ENCODE measurements at regions not wholly inside any gene's neighbourhood (a gene's known extent, or its start where the extent isn't known, plus 50 kb on each side); places are given as distances from the start of the nearest gene placed in this dataset.
"Not testable (repeated sequence)": the region's sequence is repeated elsewhere in the genome, so short reads cannot be mapped to it uniquely, and the experiment has no call there.

DNA sequence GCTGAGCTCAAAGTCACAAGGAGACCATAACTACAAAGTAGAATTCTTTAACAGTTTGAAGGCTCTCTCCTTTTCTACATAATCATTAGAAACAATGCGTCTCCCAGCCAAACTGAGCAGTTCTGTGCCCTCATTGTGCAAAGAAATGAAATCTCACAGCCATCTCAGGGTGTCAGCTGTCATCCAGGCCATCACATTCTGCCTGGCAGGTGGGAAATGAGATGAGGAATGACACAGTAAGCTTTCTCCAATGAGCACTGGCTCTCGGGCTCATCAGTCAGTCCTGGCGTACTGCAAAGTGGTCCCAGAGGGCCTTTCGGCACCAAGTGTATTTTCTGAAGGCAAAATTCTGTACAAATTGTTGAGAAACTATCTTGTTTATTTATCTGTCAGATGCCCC lies 306.5 kb downstream of the KCTD12 start:
- Histone ChIP-seq H4K91ac (ENCODE audit: low read depth, low read length) (no peak overlapping the region), H3K14ac (ENCODE audit: low read length) (no peak overlapping the region), H3K4ac (ENCODE audit: low read depth, low read length) (no peak overlapping the region), H3K4me1 (ENCODE audit: control insufficient read depth in 1 of 2, insufficient read depth in 2 of 2, low read length in 2 of 2) (no peaks in the 10 kb centered on the region), H2BK120ac (ENCODE audit: insufficient read depth, low read length, poor library complexity) (no peak overlapping the region), H3K79me1 (ENCODE audit: low read length) (no peaks in the 10 kb centered on the region), H3K18ac (ENCODE audit: low read length) (no peak overlapping the region), H2BK12ac (ENCODE audit: low read length) (no peak overlapping the region), H3K27me3 (ENCODE audit: insufficient read depth, low read length) (no peaks in the 10 kb centered on the region), H3K79me2 (ENCODE audit: control insufficient read depth, insufficient read depth, low read length, poor library complexity) (no peaks in the 10 kb centered on the region), H3K4me3 (ENCODE audit: low read depth, low read length) (no peak overlapping the region), H2AFZ (ENCODE audit: insufficient read depth, low read length, poor library complexity) (no peak overlapping the region), H4K8ac (ENCODE audit: low read depth, low read length) (no peak overlapping the region), H2BK5ac (ENCODE audit: low read depth, low read length, poor library complexity) (no peak overlapping the region), H3K4me2 (ENCODE audit: low read length) (no peak overlapping the region), H4K12ac (ENCODE audit: low read depth, low read length) (no peak overlapping the region), H3K9me3 (ENCODE audit: insufficient read depth, low read depth, low read length) (peaks cover 3% of the 10 kb centered on the region), H3K9ac (ENCODE audit: low read length) (no peak overlapping the region), H2AK5ac (ENCODE audit: low read length) (no peak overlapping the region), H3K36me3 (ENCODE audit: control insufficient read depth in 1 of 2, insufficient read depth in 2 of 2, low read length in 2 of 2) (no peaks in the 10 kb centered on the region), H3K27ac (ENCODE audit: low read depth, low read length) (no peak overlapping the region), H3K23ac (ENCODE audit: low read length) (no peak overlapping the region)
- DNase-seq: no peak
- WGBS (ENCODE audit: extremely low coverage, insufficient coverage, insufficient read length): no CpG with 5 or more reads among the region's 4 CpGs

DNA sequence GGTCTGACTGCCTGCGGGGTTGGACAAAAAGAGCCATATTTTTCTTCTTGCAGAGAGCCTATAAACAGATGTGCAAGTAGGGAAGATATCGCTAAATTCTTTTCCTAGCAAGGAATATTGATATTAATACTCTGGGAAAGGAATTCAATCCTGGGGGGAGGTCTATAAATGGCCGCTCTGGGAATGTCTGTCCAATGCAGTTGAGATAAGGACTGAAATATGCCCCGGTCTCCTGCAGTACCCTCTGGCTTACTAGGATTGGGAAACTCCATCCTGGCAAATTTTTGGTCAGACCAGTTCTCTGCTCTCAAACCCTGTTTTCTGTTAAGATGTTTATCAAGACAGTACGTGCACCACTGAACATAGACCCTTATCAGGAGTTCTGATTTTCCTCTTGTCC lies 310.6 kb downstream of the KCTD12 start:
- not testable (repeated sequence) for H3K14ac ChIP-seq (ENCODE audit: low read length); H3K9me3 ChIP-seq (ENCODE audit: insufficient read depth, low read depth, low read length); H3K18ac ChIP-seq (ENCODE audit: low read length); H3K4ac ChIP-seq (ENCODE audit: low read depth, low read length); H2BK12ac ChIP-seq (ENCODE audit: low read length); H3K36me3 ChIP-seq (ENCODE audit: control insufficient read depth in 1 of 2, insufficient read depth in 2 of 2, low read length in 2 of 2); H3K79me2 ChIP-seq (ENCODE audit: control insufficient read depth, insufficient read depth, low read length, poor library complexity); H2AFZ ChIP-seq (ENCODE audit: insufficient read depth, low read length, poor library complexity); H3K23ac ChIP-seq (ENCODE audit: low read length); H4K8ac ChIP-seq (ENCODE audit: low read depth, low read length); H3K4me2 ChIP-seq (ENCODE audit: low read length); H3K4me3 ChIP-seq (ENCODE audit: low read depth, low read length); H3K27ac ChIP-seq (ENCODE audit: low read depth, low read length); H3K4me1 ChIP-seq (ENCODE audit: control insufficient read depth in 1 of 2, insufficient read depth in 2 of 2, low read length in 2 of 2); H3K27me3 ChIP-seq (ENCODE audit: insufficient read depth, low read length); H4K91ac ChIP-seq (ENCODE audit: low read depth, low read length); H3K9ac ChIP-seq (ENCODE audit: low read length); H2AK5ac ChIP-seq (ENCODE audit: low read length); H2BK120ac ChIP-seq (ENCODE audit: insufficient read depth, low read length, poor library complexity); H3K79me1 ChIP-seq (ENCODE audit: low read length); H4K12ac ChIP-seq (ENCODE audit: low read depth, low read length); H2BK5ac ChIP-seq (ENCODE audit: low read depth, low read length, poor library complexity)
- WGBS (ENCODE audit: extremely low coverage, insufficient coverage, insufficient read length): no CpG with 5 or more reads among the region's 5 CpGs
- DNase-seq: peak in 1 of 2 donors; percentile 6

DNA sequence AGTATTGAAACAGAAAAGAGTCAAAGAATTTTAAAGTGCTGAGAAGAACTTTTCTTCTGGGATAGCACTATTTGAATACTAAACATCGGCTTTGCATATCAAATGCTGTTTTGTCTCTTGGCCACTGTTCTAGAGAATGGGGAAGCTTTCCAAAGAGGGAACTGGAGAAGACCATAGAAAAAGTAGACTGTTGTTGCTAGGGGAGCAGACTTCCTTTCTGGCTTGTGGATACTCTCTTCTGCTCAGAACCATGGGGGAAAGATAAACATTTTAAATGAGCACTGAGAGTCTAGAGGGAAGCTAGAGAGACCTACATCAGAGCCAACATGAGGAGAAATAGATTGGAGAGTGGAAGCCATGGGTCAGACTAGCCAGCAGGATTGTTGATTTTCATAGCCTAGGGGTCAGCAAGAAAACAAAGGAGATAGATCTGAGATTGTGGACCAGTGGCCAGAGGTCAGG lies 315.7 kb downstream of the KCTD12 start:
- Histone ChIP-seq H3K27ac (ENCODE audit: low read depth, low read length) (peak overlapping the region; percentile 40), H3K4me2 (ENCODE audit: low read length) (no peak overlapping the region), H2AFZ (ENCODE audit: insufficient read depth, low read length, poor library complexity) (no peak overlapping the region), H3K18ac (ENCODE audit: low read length) (no peak overlapping the region), H2BK5ac (ENCODE audit: low read depth, low read length, poor library complexity) (peak overlapping the region; percentile 21), H3K9me3 (ENCODE audit: insufficient read depth, low read depth, low read length) (no peaks in the 10 kb centered on the region), H2BK12ac (ENCODE audit: low read length) (peak overlapping the region; percentile 39), H4K12ac (ENCODE audit: low read depth, low read length) (no peak overlapping the region), H3K4me1 (ENCODE audit: control insufficient read depth in 1 of 2, insufficient read depth in 2 of 2, low read length in 2 of 2) (peaks cover 2 to 6% of the 10 kb centered on the region in 2 experiments), H3K4me3 (ENCODE audit: low read depth, low read length) (no peak overlapping the region), H3K79me1 (ENCODE audit: low read length) (peaks cover 2% of the 10 kb centered on the region), H3K79me2 (ENCODE audit: control insufficient read depth, insufficient read depth, low read length, poor library complexity) (no peaks in the 10 kb centered on the region), H3K23ac (ENCODE audit: low read length) (no peak overlapping the region), H4K91ac (ENCODE audit: low read depth, low read length) (peak overlapping the region; percentile 32), H2AK5ac (ENCODE audit: low read length) (no peak overlapping the region), H3K27me3 (ENCODE audit: insufficient read depth, low read length) (no peaks in the 10 kb centered on the region), H3K4ac (ENCODE audit: low read depth, low read length) (no peak overlapping the region), H3K9ac (ENCODE audit: low read length) (no peak overlapping the region), H2BK120ac (ENCODE audit: insufficient read depth, low read length, poor library complexity) (no peak overlapping the region), H3K36me3 (ENCODE audit: control insufficient read depth in 1 of 2, insufficient read depth in 2 of 2, low read length in 2 of 2) (peaks cover 0 to 1% of the 10 kb centered on the region in 2 experiments), H3K14ac (ENCODE audit: low read length) (no peak overlapping the region), H4K8ac (ENCODE audit: low read depth, low read length) (no peak overlapping the region)
- WGBS (ENCODE audit: extremely low coverage, insufficient coverage, insufficient read length): no CpG with 5 or more reads among the region's 1 CpG
- no peak for DNase-seq

- Histone ChIP-seq H3K23ac (ENCODE audit: low read length) (no peak overlapping the region), H3K79me1 (ENCODE audit: low read length) (no peaks in the 10 kb centered on the region), H2BK5ac (ENCODE audit: low read depth, low read length, poor library complexity) (no peak overlapping the region), H2BK12ac (ENCODE audit: low read length) (no peak overlapping the region), H2BK120ac (ENCODE audit: insufficient read depth, low read length, poor library complexity) (no peak overlapping the region), H4K8ac (ENCODE audit: low read depth, low read length) (no peak overlapping the region), H3K27me3 (ENCODE audit: insufficient read depth, low read length) (no peaks in the 10 kb centered on the region), H3K9me3 (ENCODE audit: insufficient read depth, low read depth, low read length) (no peaks in the 10 kb centered on the region), H2AK5ac (ENCODE audit: low read length) (no peak overlapping the region), H3K4me1 (ENCODE audit: control insufficient read depth in 1 of 2, insufficient read depth in 2 of 2, low read length in 2 of 2) (no peaks in the 10 kb centered on the region), H2AFZ (ENCODE audit: insufficient read depth, low read length, poor library complexity) (no peak overlapping the region), H3K18ac (ENCODE audit: low read length) (no peak overlapping the region), H3K4ac (ENCODE audit: low read depth, low read length) (no peak overlapping the region), H4K12ac (ENCODE audit: low read depth, low read length) (no peak overlapping the region), H3K4me3 (ENCODE audit: low read depth, low read length) (no peak overlapping the region), H3K9ac (ENCODE audit: low read length) (no peak overlapping the region), H3K79me2 (ENCODE audit: control insufficient read depth, insufficient read depth, low read length, poor library complexity) (no peaks in the 10 kb centered on the region), H3K27ac (ENCODE audit: low read depth, low read length) (no peak overlapping the region), H4K91ac (ENCODE audit: low read depth, low read length) (no peak overlapping the region), H3K36me3 (ENCODE audit: control insufficient read depth in 1 of 2, insufficient read depth in 2 of 2, low read length in 2 of 2) (no peaks in the 10 kb centered on the region), H3K14ac (ENCODE audit: low read length) (no peak overlapping the region), H3K4me2 (ENCODE audit: low read length) (no peak overlapping the region)
- no CpG with 5 or more reads among the region's 1 CpG for WGBS (ENCODE audit: extremely low coverage, insufficient coverage, insufficient read length)
- no peak for DNase-seq
Observed at GRCh38 chr13:76556627-76557026, 329.6 kb downstream of the KCTD12 start.

Data from trophoblast cell (in vitro differentiated cells and primary cell).